Activated B cell treated with CpG ODN at 0.5 μM for 24 hours (primary cell): ENCODE measurements at regions not wholly inside any gene's neighbourhood (a gene's known extent, or its start where the extent isn't known, plus 50 kb on each side); places are given as distances from the start of the nearest gene placed in this dataset.
"Not testable (repeated sequence)": the region's sequence is repeated elsewhere in the genome, so short reads cannot be mapped to it uniquely, and the experiment has no call there.

Experiments
- ATAC-seq: fragments of 200-7000 bp; cut with Tn5 transposase; one replicate; pipeline ENCODE4 v1.10.0; 2021; ENCODE audit warnings: low read depth, mild to moderate bottlenecking, moderate library complexity
- CTCF ChIA-PET: fragments of 350-600 bp; sonication (Branson Sonifier 250); formaldehyde crosslinking; loops from one replicate; lab custom pipeline; 2021; ENCODE audit warnings: antibody characterized with exemption; lab: Charles Lee
- POLR2A ChIA-PET: fragments of 350-600 bp; sonication (Branson Sonifier 250); formaldehyde crosslinking; loops from one replicate; lab custom pipeline; 2021; ENCODE audit warnings: antibody characterized with exemption; lab: Charles Lee
- DNase-seq: peaks from one replicate; pipeline ENCODE4 v3.0.0; 2022
- H3K27ac Mint-ChIP-seq: one replicate; pipeline ENCODE4 v1.8.0; 2020; ENCODE audit warnings: mixed read lengths
- H3K27me3 Mint-ChIP-seq: one replicate; pipeline ENCODE4 v1.8.0; 2021; ENCODE audit warnings: mixed read lengths
- H3K36me3 Mint-ChIP-seq: one replicate; pipeline ENCODE4 v1.8.0; 2021; ENCODE audit warnings: low read depth, mixed read lengths
- H3K4me1 Mint-ChIP-seq: one replicate; pipeline ENCODE4 v1.8.0; 2021; ENCODE audit warnings: mixed read lengths
- H3K4me3 Mint-ChIP-seq: one replicate; pipeline ENCODE4 v1.8.0; 2020; ENCODE audit warnings: mild to moderate bottlenecking, mixed read lengths
- H3K9me3 Mint-ChIP-seq: one replicate; pipeline ENCODE4 v1.8.0; 2020; ENCODE audit warnings: mixed read lengths
- intact Hi-C: fragments of 100-400 bp; cut with micrococcal nuclease; formaldehyde crosslinking; loops from one replicate; pipeline ENCODE4 v1.15.1; 2024
- TF ChIP-seq, protein P1 (sequence below): fragments of 200-600 bp; IDR thresholded peaks from one replicate; pipeline ENCODE4 v1.8.0; 2022; ENCODE audit warnings: antibody characterized with exemption, mild to moderate bottlenecking

GRCh38 chr7:17103984-17104383, 194.5 kb upstream of the AHR start:
- ChIA-PET POLR2A (no interaction called here), CTCF (no interaction called here)
- no peaks in the 10 kb centered on the region for H3K36me3 Mint-ChIP-seq
- DNase-seq: no peak
- H3K27ac Mint-ChIP-seq: no peak overlapping the region
- H3K4me1 Mint-ChIP-seq: no peaks in the 10 kb centered on the region
- no peaks in the 10 kb centered on the region for H3K9me3 Mint-ChIP-seq
- intact Hi-C loops: no loop called here
- no peak overlapping the region for H3K4me3 Mint-ChIP-seq
- TF ChIP-seq, protein P1, sequence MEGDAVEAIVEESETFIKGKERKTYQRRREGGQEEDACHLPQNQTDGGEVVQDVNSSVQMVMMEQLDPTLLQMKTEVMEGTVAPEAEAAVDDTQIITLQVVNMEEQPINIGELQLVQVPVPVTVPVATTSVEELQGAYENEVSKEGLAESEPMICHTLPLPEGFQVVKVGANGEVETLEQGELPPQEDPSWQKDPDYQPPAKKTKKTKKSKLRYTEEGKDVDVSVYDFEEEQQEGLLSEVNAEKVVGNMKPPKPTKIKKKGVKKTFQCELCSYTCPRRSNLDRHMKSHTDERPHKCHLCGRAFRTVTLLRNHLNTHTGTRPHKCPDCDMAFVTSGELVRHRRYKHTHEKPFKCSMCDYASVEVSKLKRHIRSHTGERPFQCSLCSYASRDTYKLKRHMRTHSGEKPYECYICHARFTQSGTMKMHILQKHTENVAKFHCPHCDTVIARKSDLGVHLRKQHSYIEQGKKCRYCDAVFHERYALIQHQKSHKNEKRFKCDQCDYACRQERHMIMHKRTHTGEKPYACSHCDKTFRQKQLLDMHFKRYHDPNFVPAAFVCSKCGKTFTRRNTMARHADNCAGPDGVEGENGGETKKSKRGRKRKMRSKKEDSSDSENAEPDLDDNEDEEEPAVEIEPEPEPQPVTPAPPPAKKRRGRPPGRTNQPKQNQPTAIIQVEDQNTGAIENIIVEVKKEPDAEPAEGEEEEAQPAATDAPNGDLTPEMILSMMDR: no peak
- no peaks in the 10 kb centered on the region for H3K27me3 Mint-ChIP-seq
- no peak for ATAC-seq

DNA sequence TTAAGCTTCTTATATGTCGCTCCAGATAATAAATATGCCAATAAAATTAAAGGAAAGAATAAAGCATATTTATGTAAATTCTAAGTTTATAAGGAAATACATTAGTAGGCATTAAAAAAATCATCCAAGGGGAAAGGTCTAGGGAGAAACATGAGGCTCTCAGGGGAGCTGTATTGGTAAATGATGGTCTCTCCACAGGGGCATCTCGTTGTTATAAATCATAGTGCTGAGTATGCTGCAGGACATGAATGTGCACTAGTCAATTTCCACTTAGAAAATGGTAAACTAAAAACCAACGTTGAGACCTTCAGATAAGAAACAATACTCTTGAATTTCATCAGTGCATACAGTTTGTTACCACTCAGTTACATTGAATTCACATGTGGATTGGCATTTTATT, 194.0 kb upstream of the AHR start:
- no peaks in the 10 kb centered on the region for H3K27me3 Mint-ChIP-seq
- no peak overlapping the region for H3K27ac Mint-ChIP-seq
- intact Hi-C loops: no loop called here
- ChIA-PET POLR2A (no interaction called here), CTCF (no interaction called here)
- H3K4me1 Mint-ChIP-seq: no peaks in the 10 kb centered on the region
- no peaks in the 10 kb centered on the region for H3K36me3 Mint-ChIP-seq
- TF ChIP-seq, protein P1: no peak
- no peak overlapping the region for H3K4me3 Mint-ChIP-seq
- DNase-seq (no peak), ATAC-seq (no peak)
- H3K9me3 Mint-ChIP-seq: no peaks in the 10 kb centered on the region

GRCh38 chr7:17105701-17106100, 192.8 kb upstream of the AHR start:
- TF ChIP-seq, protein P1: no peak
- Mint-ChIP-seq H3K9me3 (no peaks in the 10 kb centered on the region), H3K27me3 (no peaks in the 10 kb centered on the region), H3K36me3 (no peaks in the 10 kb centered on the region), H3K4me1 (no peaks in the 10 kb centered on the region), H3K4me3 (no peak overlapping the region), H3K27ac (no peak overlapping the region)
- POLR2A ChIA-PET: no interaction called here
- ATAC-seq (no peak), DNase-seq (no peak)
- intact Hi-C loops: no loop called here
- CTCF ChIA-PET: no interaction called here

GRCh38 chr7:17108049-17108584, 190.3 kb upstream of the AHR start:
- no peaks in the 10 kb centered on the region for H3K4me1 Mint-ChIP-seq
- ATAC-seq (no peak), DNase-seq (no peak)
- ChIA-PET CTCF (interaction anchor here (0.6 kb wide), 1 partner anchor 20 kb away, joined by 3 read pairs; no protein-coding TSS in a partner anchor), POLR2A (no interaction called here)
- TF ChIP-seq, protein P1: no peak
- intact Hi-C loops: no loop called here
- H3K9me3 Mint-ChIP-seq: no peaks in the 10 kb centered on the region
- no peak overlapping the region for H3K27ac Mint-ChIP-seq
- H3K36me3 Mint-ChIP-seq: no peaks in the 10 kb centered on the region
- H3K4me3 Mint-ChIP-seq: no peak overlapping the region
- no peaks in the 10 kb centered on the region for H3K27me3 Mint-ChIP-seq

- CTCF ChIA-PET: no interaction called here
- H3K4me1 Mint-ChIP-seq: no peaks in the 10 kb centered on the region
- H3K9me3 Mint-ChIP-seq: no peaks in the 10 kb centered on the region
- no peak overlapping the region for H3K4me3 Mint-ChIP-seq
- H3K27ac Mint-ChIP-seq: no peak overlapping the region
- H3K36me3 Mint-ChIP-seq: no peaks in the 10 kb centered on the region
- intact Hi-C loops: no loop called here
- ATAC-seq: no peak
- H3K27me3 Mint-ChIP-seq: no peaks in the 10 kb centered on the region
- POLR2A ChIA-PET: no interaction called here
- TF ChIP-seq, protein P1: no peak
- no peak for DNase-seq
These were observed 189.4 kb upstream of the AHR start for GRCh38 chr7:17109020-17109419.

DNA sequence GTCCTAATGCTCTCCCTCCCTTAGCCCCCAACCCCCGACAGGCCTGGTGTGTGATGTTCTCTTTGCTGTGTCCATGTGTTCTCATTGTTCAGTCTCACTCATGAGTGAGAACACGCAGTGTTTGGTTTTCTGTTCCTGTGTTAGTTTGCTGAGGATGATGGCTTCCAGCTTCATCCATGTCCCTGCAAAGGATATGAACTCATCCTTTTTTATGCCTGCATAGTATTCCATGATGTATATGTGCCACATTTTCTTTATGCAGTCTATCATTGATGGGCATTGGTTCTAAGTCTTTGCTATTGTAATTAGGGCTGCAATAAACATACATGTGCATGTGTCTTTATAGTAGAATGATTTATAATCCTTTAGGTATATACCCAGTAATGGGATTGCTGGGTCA, 184.7 kb upstream of the AHR start:
- H3K36me3 Mint-ChIP-seq, CTCF ChIA-PET, ATAC-seq, DNase-seq, H3K4me3 Mint-ChIP-seq, H3K27ac Mint-ChIP-seq, POLR2A ChIA-PET, H3K9me3 Mint-ChIP-seq, H3K27me3 Mint-ChIP-seq, H3K4me1 Mint-ChIP-seq: not testable (repeated sequence)
- intact Hi-C loops: loop anchor here (5.0 kb wide), 1 partner anchor 359 kb away; no protein-coding TSS in a partner anchor
